ENCODE measurements at regions not wholly inside any gene's neighbourhood (a gene's known extent, or its start where the extent isn't known, plus 50 kb on each side); places are given as distances from the start of the nearest gene placed in this dataset.

DNA sequence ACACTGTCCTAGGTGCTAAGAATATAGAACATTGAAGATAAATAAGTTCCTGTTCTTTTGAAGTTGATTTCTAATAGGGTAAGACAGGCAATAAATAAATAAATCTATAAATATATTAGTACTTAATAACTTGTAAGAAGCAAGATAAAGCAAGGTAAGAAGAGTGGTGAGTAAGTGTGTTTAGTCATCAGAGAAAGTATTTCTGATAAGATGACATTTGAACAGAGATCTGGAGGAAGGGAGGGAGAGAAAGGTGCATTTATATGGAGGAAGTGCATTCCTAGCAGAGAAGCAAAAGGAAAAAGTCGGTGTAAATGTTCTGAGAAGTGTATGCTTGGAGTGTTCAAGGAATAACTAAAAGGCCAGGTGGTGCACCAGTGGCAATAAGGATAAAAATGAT is 184.4 kb upstream of the GRIP1 start:
- TF ChIP-seq, protein P1, sequence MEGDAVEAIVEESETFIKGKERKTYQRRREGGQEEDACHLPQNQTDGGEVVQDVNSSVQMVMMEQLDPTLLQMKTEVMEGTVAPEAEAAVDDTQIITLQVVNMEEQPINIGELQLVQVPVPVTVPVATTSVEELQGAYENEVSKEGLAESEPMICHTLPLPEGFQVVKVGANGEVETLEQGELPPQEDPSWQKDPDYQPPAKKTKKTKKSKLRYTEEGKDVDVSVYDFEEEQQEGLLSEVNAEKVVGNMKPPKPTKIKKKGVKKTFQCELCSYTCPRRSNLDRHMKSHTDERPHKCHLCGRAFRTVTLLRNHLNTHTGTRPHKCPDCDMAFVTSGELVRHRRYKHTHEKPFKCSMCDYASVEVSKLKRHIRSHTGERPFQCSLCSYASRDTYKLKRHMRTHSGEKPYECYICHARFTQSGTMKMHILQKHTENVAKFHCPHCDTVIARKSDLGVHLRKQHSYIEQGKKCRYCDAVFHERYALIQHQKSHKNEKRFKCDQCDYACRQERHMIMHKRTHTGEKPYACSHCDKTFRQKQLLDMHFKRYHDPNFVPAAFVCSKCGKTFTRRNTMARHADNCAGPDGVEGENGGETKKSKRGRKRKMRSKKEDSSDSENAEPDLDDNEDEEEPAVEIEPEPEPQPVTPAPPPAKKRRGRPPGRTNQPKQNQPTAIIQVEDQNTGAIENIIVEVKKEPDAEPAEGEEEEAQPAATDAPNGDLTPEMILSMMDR (IDR thresholded peaks at IDR 0.05; ENCODE audit: low read depth, low read length): no peak
- no peak for DNase-seq (ENCODE audit: extremely low read depth, low read depth)

DNA sequence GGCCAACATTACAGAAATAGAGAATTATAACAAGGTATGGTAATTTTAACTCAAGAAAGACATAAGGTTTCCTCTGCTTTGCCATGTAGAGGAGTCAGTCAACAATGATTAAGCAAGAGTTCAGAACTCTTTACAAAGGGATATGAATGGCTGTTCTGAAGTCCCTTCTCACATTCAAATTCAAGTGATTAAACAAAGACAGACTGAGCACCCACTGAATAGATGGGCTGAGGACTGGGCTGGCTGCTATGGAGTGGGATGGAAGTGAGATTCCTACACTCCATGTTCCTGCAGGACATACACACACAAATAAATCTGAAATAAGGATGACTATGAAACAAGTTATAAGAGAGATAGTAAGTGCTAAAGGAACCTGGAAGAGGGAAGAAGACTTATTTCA is 199.0 kb upstream of the GRIP1 start:
- TF ChIP-seq, protein P1 (IDR thresholded peaks at IDR 0.05; ENCODE audit: low read depth, low read length): no peak
- DNase-seq (ENCODE audit: extremely low read depth, low read depth): no peak

DNA sequence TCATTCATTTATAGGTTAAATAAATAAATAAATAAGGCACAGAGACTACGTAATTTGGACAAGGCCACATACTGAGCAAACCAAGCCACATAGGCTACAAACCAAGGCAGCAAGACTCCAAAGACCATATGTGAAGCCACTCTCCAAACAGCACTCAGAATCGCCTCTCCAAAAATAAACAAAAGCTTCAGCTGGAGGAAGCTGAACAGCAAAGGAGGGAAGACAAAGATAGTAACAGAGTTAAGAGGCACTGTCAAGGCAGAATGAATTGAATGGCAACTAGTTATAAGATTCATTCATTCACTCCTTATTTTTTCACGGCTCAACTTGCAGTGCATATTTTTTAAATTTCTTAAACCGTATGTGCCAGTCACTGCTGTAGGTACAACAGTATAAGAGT is 200.5 kb upstream of the GRIP1 start:
- TF ChIP-seq, protein P1 (IDR thresholded peaks at IDR 0.05; ENCODE audit: low read depth, low read length): no peak
- DNase-seq (ENCODE audit: extremely low read depth, low read depth): no peak

DNA sequence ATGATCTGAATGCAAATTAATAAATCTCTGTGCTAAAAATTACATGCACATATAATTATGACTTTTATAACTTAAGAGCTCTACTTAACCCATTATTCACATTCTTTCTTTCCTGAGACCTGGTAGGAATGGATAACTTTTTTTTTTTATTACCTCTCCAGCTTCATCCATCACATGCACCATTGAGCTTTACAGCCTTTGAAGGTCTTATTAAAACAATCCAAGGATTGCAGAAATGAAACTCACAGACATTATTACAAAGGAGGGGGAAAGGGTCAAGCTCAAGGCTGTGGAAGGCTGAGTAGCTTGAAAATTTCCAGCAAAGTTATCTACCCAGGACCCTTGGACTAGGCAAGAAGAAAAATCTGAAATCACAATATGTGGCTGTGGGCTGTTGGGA is 202.5 kb upstream of the GRIP1 start:
- DNase-seq (ENCODE audit: extremely low read depth, low read depth): no peak
- TF ChIP-seq, protein P1 (IDR thresholded peaks at IDR 0.05; ENCODE audit: low read depth, low read length): no peak

DNA sequence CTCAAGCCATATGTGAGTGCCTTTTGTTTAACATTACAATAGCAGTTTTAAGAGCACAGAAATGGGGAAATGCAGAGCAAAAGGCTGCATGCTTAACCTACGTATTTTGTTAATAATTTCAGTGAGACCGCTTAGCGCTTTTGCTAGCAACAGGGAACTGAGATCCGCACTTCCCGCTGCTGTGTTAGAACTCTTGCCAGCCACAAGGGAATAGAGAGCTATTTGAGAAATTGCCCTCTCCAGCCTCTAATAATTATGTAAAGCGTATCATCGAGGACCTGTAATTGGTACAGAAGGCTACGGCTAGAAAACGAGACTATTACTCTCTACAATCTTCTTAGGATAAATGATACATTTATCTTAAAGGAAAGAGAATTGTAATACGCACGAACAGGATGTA is 205.2 kb upstream of the GRIP1 start:
- DNase-seq (ENCODE audit: extremely low read depth, low read depth): no peak
- TF ChIP-seq, protein P1 (IDR thresholded peaks at IDR 0.05; ENCODE audit: low read depth, low read length): no peak

DNA sequence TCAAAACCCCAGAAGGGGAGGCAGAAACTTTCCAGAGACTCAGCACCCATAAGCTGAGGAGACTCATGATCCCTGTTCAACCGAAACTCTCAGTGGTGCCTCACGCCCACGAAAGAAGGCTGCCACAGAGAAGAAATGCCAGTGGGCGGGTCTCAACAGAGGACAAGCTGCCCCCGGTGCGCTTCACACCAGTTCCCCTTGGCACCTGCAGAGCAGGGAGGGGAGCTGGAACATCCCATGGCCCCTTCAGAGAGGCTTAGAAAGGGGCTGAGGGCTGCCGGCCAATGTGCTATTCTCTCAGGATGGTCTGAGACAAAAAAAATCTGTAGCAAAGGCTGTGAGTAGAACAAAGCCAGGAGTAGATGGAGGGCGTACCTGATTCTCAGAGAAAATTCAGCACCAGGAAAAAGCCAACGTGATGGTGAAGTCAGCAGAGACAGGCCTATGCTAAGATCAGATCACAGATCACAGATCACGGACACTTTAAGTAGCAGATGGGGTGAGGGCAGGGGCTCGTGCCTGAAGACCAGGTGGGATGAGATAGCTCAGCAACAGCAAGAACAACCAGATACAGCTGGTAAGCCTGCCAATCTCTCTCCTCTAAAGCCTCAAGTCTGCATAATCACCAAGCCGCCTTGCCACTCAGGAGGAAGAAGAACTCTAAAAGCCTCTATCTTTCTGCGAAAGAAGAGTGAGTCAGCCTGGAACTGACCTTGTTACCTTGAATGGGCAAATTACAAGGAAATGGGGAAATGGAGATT is 206.4 kb upstream of the GRIP1 start:
- DNase-seq (ENCODE audit: extremely low read depth, low read depth): no peak

DNA sequence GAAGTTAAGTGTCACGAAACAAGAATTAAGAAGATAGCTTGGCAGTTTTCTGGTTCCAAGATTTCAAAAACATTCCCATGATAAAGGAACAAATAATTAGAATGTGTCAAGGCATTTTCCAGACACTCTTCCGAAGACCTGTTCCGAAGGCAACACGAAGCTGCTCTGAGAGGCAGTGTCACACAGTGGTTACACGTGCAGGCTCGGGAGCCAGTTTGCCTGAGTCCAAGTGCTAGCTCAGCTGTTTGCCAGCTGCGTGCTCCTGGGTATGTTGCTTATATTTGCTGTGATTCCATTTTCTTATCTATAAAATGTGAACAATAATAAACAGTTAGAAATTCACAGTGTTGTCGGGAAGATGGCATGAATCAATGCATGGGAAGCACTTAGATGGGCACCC is 217.9 kb upstream of the GRIP1 start:
- DNase-seq (ENCODE audit: extremely low read depth, low read depth): no peak
- TF ChIP-seq, protein P1 (IDR thresholded peaks at IDR 0.05; ENCODE audit: low read depth, low read length): no peak

More for the DNA sequence above, 206.4 kb upstream of the GRIP1 start:
- TF ChIP-seq, protein P1 (IDR thresholded peaks at IDR 0.05; ENCODE audit: low read depth, low read length): no peak
